IMR-90 (cell line): ENCODE measurements at regions not wholly inside any gene's neighbourhood (a gene's known extent, or its start where the extent isn't known, plus 50 kb on each side); places are given as distances from the start of the nearest gene placed in this dataset.

Experiments
- BHLHE40 ChIP-seq: fragments of 150-350 bp; IDR thresholded peaks from 2 replicates; pipeline ENCODE4 v1.6.1; 2016; ENCODE audit warnings: mild to moderate bottlenecking, low read depth, low read length
- CEBPB ChIP-seq: IDR thresholded peaks from 2 replicates; pipeline ENCODE4 v1.6.1; 2012; ENCODE audit warnings: low read depth, low read length, improper control_type of control experiment
- MAZ ChIP-seq: IDR thresholded peaks from 2 replicates; pipeline ENCODE4 v1.6.1; 2012; ENCODE audit warnings: low read depth, mild to moderate bottlenecking, low read length, improper control_type of control experiment, moderate library complexity, borderline replicate concordance
- MXI1 ChIP-seq: IDR thresholded peaks from 2 replicates; pipeline ENCODE4 v1.6.1; 2012; ENCODE audit warnings: low read depth, mild to moderate bottlenecking, low read length, moderate library complexity, borderline replicate concordance
- POLR2A ChIP-seq: IDR thresholded peaks from 2 replicates; pipeline ENCODE4 v1.6.1; 2012; ENCODE audit warnings: mild to moderate bottlenecking, low read depth, low read length
- RAD21 ChIP-seq: IDR thresholded peaks from 2 replicates; pipeline ENCODE4 v1.6.1; 2012; ENCODE audit warnings: low read length, improper control_type of control experiment
- SMC3 ChIP-seq: fragments of 150-350 bp; IDR thresholded peaks from 2 replicates; pipeline ENCODE4 v1.6.1; 2016; ENCODE audit warnings: low read depth, mild to moderate bottlenecking, antibody characterized with exemption, low read length, moderate library complexity
- TF ChIP-seq, protein P1 (sequence below): conservative IDR thresholded peaks from 2 replicates; pipeline ENCODE4 v1.5.1; 2012; ENCODE audit warnings: mild to moderate bottlenecking, low read depth, low read length, improper control_type of control experiment
- TF ChIP-seq, protein P2 (sequence below): fragments of 150-350 bp; IDR thresholded peaks from 2 replicates; pipeline ENCODE4 v1.6.1; 2016; ENCODE audit warnings: low read depth, mild to moderate bottlenecking, low read length, moderate library complexity, borderline replicate concordance

DNA sequence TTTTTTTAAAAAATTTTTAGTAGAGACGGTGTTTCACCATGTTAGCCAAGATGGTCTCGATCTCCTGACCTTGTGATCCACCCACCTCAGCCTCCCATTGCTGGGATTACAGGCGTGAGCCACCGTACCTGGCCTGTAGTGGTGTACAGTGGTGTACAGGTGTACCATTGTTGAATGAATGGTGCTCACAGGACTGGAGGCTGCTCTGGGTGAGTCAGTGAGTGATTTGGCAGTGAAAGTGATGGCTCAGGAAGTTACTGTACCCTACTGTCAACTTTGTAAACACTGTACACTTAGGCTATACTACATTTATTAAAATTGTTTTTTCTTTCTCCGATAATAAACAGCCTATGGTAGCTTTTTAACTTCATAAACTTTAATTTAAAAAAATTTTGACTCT is 122.8 kb upstream of the EEF1E1 start:
- TF ChIP-seq RAD21, result no peak
- TF ChIP-seq, protein P1, sequence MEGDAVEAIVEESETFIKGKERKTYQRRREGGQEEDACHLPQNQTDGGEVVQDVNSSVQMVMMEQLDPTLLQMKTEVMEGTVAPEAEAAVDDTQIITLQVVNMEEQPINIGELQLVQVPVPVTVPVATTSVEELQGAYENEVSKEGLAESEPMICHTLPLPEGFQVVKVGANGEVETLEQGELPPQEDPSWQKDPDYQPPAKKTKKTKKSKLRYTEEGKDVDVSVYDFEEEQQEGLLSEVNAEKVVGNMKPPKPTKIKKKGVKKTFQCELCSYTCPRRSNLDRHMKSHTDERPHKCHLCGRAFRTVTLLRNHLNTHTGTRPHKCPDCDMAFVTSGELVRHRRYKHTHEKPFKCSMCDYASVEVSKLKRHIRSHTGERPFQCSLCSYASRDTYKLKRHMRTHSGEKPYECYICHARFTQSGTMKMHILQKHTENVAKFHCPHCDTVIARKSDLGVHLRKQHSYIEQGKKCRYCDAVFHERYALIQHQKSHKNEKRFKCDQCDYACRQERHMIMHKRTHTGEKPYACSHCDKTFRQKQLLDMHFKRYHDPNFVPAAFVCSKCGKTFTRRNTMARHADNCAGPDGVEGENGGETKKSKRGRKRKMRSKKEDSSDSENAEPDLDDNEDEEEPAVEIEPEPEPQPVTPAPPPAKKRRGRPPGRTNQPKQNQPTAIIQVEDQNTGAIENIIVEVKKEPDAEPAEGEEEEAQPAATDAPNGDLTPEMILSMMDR, result no peak
- TF ChIP-seq MXI1, result no peak
- TF ChIP-seq, protein P2, sequence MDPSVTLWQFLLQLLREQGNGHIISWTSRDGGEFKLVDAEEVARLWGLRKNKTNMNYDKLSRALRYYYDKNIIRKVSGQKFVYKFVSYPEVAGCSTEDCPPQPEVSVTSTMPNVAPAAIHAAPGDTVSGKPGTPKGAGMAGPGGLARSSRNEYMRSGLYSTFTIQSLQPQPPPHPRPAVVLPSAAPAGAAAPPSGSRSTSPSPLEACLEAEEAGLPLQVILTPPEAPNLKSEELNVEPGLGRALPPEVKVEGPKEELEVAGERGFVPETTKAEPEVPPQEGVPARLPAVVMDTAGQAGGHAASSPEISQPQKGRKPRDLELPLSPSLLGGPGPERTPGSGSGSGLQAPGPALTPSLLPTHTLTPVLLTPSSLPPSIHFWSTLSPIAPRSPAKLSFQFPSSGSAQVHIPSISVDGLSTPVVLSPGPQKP, result no peak
- TF ChIP-seq CEBPB, result no peak
- no peak for TF ChIP-seq POLR2A
- TF ChIP-seq BHLHE40, result no peak
- TF ChIP-seq SMC3, result no peak
- TF ChIP-seq MAZ, result no peak
